Gastroesophageal sphincter (tissue), 3 donors: ENCODE measurements at regions not wholly inside any gene's neighbourhood (a gene's known extent, or its start where the extent isn't known, plus 50 kb on each side); places are given as distances from the start of the nearest gene placed in this dataset.

ENCODE experiments used
- CTCF ChIP-seq, 4 experiments: fragments of 200-600 bp in 2 of 4; fragments of 450-650 bp in 2 of 4; sonication (generic) in 1 of 4; IDR thresholded peaks; one replicate each; pipeline ENCODE4 v1.5.1; 2017 to 2019; ENCODE audit warnings: antibody characterized with exemption in 4 of 4, mild to moderate bottlenecking in 2 of 4, moderate library complexity in 2 of 4
- POLR2A ChIP-seq, 2 donors: fragments of 450-650 bp; IDR thresholded peaks; one replicate each; pipeline ENCODE4 v1.6.1; 2017; ENCODE audit warnings: antibody characterized with exemption in 2 of 2, mild to moderate bottlenecking in 2 of 2, moderate library complexity in 1 of 2
- POLR2AphosphoS5 ChIP-seq: sonication (generic); formaldehyde crosslinking; IDR thresholded peaks from one replicate; pipeline ENCODE4 v1.6.1; 2017; ENCODE audit warnings: antibody characterized with exemption

DNA sequence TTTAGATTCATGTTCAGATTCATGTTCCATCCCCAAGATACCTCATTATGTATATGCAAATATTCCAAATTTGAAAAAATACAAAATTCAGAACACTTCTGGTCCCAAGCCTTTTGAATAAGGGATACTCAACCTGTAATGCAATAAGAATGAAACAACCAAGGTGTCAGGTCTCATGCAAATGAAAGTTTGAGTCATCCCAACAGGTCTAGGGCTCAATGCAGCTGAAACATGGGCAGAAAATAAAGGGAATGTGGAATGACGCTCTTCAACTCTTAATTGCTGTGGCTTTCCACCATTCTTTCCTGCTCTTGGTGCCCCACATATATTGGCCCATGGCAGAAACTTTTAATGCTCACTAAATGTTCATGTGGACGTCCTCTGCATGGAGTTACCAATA is 107.3 kb upstream of the DAPK1 start:
- no peak for TF ChIP-seq CTCF (IDR thresholded peaks at IDR 0.05)
- no peak for TF ChIP-seq POLR2AphosphoS5
- TF ChIP-seq POLR2A (IDR thresholded peaks at IDR 0.05): no peak
